ENCODE measurements at regions not wholly inside any gene's neighbourhood (a gene's known extent, or its start where the extent isn't known, plus 50 kb on each side); places are given as distances from the start of the nearest gene placed in this dataset.

- TF ChIP-seq CTCF (IDR thresholded peaks at IDR 0.05) (no peak), POLR2A (IDR thresholded peaks at IDR 0.05) (no peak)
These were observed 375.9 kb upstream of the TSHZ2 start for GRCh38 chr20:52596256-52596655.
